Spleen (tissue), 7 donors: ENCODE measurements at regions not wholly inside any gene's neighbourhood (a gene's known extent, or its start where the extent isn't known, plus 50 kb on each side); places are given as distances from the start of the nearest gene placed in this dataset.
"Not testable (repeated sequence)": the region's sequence is repeated elsewhere in the genome, so short reads cannot be mapped to it uniquely, and the experiment has no call there.

Experiments used
- POLR2AphosphoS5 ChIP-seq, 3 donors: sonication (generic); formaldehyde crosslinking; IDR thresholded peaks; one replicate each; pipeline ENCODE4 v1.5.1; 2017; ENCODE audit warnings: antibody characterized with exemption in 3 of 3
- TF ChIP-seq, protein P1 (sequence below), 11 experiments: fragments of 200-600 bp in 7 of 11; fragments of 450-650 bp in 4 of 11; sonication (generic) in 4 of 11; IDR thresholded peaks in 8 of 11; conservative IDR thresholded peaks in 3 of 11; 1 replicate in 7 of 11; 2 replicates in 4 of 11; pipeline versions ENCODE4 v1.4.0 to v1.8.0; 2016 to 2021; ENCODE audit warnings: antibody characterized with exemption in 11 of 11, inconsistent platforms in 4 of 11, mild to moderate bottlenecking in 1 of 11
- donor health status: DM: no; HTN: no; CAD: no; lungs with moderate emphysema.
- donor health status: DM: no; HTN: no; CAD: no.
- donor health status: DM: no; HTN: no; CAD: no.

DNA sequence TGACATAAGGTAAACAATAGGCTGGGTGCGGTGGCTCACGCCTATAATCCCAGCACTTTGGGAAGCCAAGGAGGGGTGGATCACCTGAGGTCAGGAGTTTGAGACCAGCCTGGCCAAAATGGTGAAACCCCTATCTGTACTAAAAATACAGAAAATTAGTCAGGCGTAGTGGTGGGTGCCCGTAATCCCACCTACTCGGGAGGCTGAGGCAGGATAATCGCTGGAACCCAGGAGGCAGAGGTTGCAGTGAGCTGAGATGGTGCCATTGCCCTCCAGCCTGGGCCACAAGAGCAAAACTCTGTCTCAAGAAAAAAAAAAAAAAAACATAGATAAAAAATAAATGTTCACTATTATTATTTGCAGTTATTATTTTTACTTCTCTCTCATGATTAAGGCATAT, 689.8 kb upstream of the FSHR start:
- TF ChIP-seq POLR2AphosphoS5 (IDR thresholded peaks at IDR 0.05), result not testable (repeated sequence)
- TF ChIP-seq, protein P1, sequence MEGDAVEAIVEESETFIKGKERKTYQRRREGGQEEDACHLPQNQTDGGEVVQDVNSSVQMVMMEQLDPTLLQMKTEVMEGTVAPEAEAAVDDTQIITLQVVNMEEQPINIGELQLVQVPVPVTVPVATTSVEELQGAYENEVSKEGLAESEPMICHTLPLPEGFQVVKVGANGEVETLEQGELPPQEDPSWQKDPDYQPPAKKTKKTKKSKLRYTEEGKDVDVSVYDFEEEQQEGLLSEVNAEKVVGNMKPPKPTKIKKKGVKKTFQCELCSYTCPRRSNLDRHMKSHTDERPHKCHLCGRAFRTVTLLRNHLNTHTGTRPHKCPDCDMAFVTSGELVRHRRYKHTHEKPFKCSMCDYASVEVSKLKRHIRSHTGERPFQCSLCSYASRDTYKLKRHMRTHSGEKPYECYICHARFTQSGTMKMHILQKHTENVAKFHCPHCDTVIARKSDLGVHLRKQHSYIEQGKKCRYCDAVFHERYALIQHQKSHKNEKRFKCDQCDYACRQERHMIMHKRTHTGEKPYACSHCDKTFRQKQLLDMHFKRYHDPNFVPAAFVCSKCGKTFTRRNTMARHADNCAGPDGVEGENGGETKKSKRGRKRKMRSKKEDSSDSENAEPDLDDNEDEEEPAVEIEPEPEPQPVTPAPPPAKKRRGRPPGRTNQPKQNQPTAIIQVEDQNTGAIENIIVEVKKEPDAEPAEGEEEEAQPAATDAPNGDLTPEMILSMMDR (IDR thresholded peaks at IDR 0.05 in 8 of 11, conservative IDR thresholded peaks at IDR 0.05 in 3 of 11), result not testable (repeated sequence)
